OCI-LY7 (cell line): ENCODE measurements at regions not wholly inside any gene's neighbourhood (a gene's known extent, or its start where the extent isn't known, plus 50 kb on each side); places are given as distances from the start of the nearest gene placed in this dataset.

Experiments
- BruUV-seq: library from RNA; stranded (reverse); fragments of 400-500 nt; replicated peaks from 2 replicates; lab custom pipeline; 2021; lab: Mats Ljungman, UMichigan
- CTCF ChIA-PET: fragments of 300-600 bp; sonication (Branson Sonifier 250); formaldehyde crosslinking; loops from one replicate; lab custom pipeline; 2022; ENCODE audit warnings: antibody characterized with exemption; ENCODE audit not compliant: unreplicated experiment; lab: Charles Lee
- POLR2A ChIA-PET: fragments of 300-600 bp; sonication (Branson Sonifier 250); formaldehyde crosslinking; loops from one replicate; lab custom pipeline; 2022; ENCODE audit warnings: antibody characterized with exemption; lab: Charles Lee
- DNase-seq: peaks from one replicate; pipeline ENCODE4 v3.0.0-alpha.2; 2015; ENCODE audit warnings: low spot score
- H2AFZ ChIP-seq: fragments of 200-600 bp; sonication (generic), shearing (Covaris generic); 2 replicates; pipeline ENCODE4 v1.6.1; 2014; ENCODE audit warnings: mild to moderate bottlenecking, antibody characterized with exemption, low read length, moderate library complexity
- H3K27ac ChIP-seq: fragments of 200-600 bp; sonication (generic); 2 replicates; pipeline ENCODE4 v1.5.1; 2014; ENCODE audit warnings: mixed run types, low read depth, mild to moderate bottlenecking, moderate library complexity, low read length, inconsistent platforms; ENCODE audit not compliant: poor library complexity, severe bottlenecking
- H3K36me3 ChIP-seq: fragments of 200-600 bp; sonication (generic); 2 replicates; pipeline ENCODE4 v1.6.1; 2014; ENCODE audit warnings: mild to moderate bottlenecking, antibody characterized with exemption, low read length, moderate library complexity, mixed read lengths; ENCODE audit not compliant: insufficient read depth
- H3K4me1 ChIP-seq: fragments of 200-600 bp; sonication (generic); 2 replicates; pipeline ENCODE4 v1.5.1; 2014; ENCODE audit warnings: mild to moderate bottlenecking, low read length; ENCODE audit not compliant: insufficient read depth, poor library complexity, severe bottlenecking
- H3K4me2 ChIP-seq: fragments of 200-600 bp; sonication (generic); 2 replicates; pipeline ENCODE4 v1.6.1; 2014; ENCODE audit warnings: mild to moderate bottlenecking, low read length
- H3K4me3 ChIP-seq: fragments of 200-600 bp; sonication (generic); 2 replicates; pipeline ENCODE4 v1.5.1; 2014; ENCODE audit warnings: mild to moderate bottlenecking, low read depth, low read length; ENCODE audit not compliant: poor library complexity, severe bottlenecking
- H3K79me2 ChIP-seq: fragments of 200-600 bp; sonication (generic); 2 replicates; pipeline ENCODE4 v1.6.1; 2016; ENCODE audit warnings: low read depth, mild to moderate bottlenecking, low read length, moderate library complexity, mixed read lengths; ENCODE audit not compliant: insufficient read depth
- H3K9me2 ChIP-seq: fragments of 200-600 bp; sonication (generic); 2 replicates; pipeline ENCODE4 v1.6.1; 2016; ENCODE audit warnings: mild to moderate bottlenecking, low read length, mixed read lengths; ENCODE audit not compliant: insufficient read depth
- H3K9me3 ChIP-seq: fragments of 200-600 bp; sonication (generic); 2 replicates; pipeline ENCODE4 v1.6.1; 2014; ENCODE audit warnings: mild to moderate bottlenecking, mixed run types, low read length, mixed read lengths
- H4K20me1 ChIP-seq: fragments of 200-600 bp; sonication (generic); 2 replicates; pipeline ENCODE4 v1.6.1; 2014; ENCODE audit warnings: mild to moderate bottlenecking, antibody characterized with exemption, low read length, moderate library complexity, mixed read lengths; ENCODE audit not compliant: insufficient read depth
- CTCF ChIP-seq: fragments of 200-600 bp; sonication (generic); conservative IDR thresholded peaks from 2 replicates; pipeline ENCODE4 v1.5.1; 2014; ENCODE audit warnings: mild to moderate bottlenecking, antibody characterized with exemption, low read length, moderate library complexity, mixed read lengths
- EZH2phosphoT487 ChIP-seq: fragments of 200-600 bp; sonication (generic); IDR thresholded peaks from 2 replicates; pipeline ENCODE4 v1.6.1; 2018; ENCODE audit warnings: low read depth, borderline replicate concordance, mild to moderate bottlenecking, mixed run types, antibody characterized with exemption, low read length, moderate library complexity, mixed read lengths
- intact Hi-C: fragments of 100-400 bp; cut with micrococcal nuclease; formaldehyde crosslinking; loops from one replicate; pipeline ENCODE4 v1.10.0; 2022; ENCODE audit not compliant: unreplicated experiment

GRCh38 chr16:85376292-85377095 lies 236.6 kb upstream of the GSE1 start:
- Histone ChIP-seq H3K4me1 (no peaks in the 10 kb centered on the region), H3K79me2 (no peaks in the 10 kb centered on the region), H4K20me1 (no peaks in the 10 kb centered on the region), H2AFZ (no peak overlapping the region), H3K9me2 (no peaks in the 10 kb centered on the region), H3K4me3 (no peak overlapping the region), H3K27ac (no peak overlapping the region), H3K9me3 (no peaks in the 10 kb centered on the region), H3K4me2 (no peak overlapping the region), H3K36me3 (no peaks in the 10 kb centered on the region)
- TF ChIP-seq CTCF (no peak), EZH2phosphoT487 (no peak)
- no peak for DNase-seq
- intact Hi-C loops: no loop called here
- BruUV-seq: no TSS peak
- CTCF ChIA-PET: no interaction called here
- POLR2A ChIA-PET: no interaction called here

GRCh38 chr16:85377388-85378144 lies 235.6 kb upstream of the GSE1 start:
- Histone ChIP-seq H3K79me2 (no peaks in the 10 kb centered on the region), H3K4me3 (no peak overlapping the region), H3K9me3 (no peaks in the 10 kb centered on the region), H4K20me1 (no peaks in the 10 kb centered on the region), H3K9me2 (no peaks in the 10 kb centered on the region), H2AFZ (no peak overlapping the region), H3K4me2 (no peak overlapping the region), H3K36me3 (no peaks in the 10 kb centered on the region), H3K4me1 (no peaks in the 10 kb centered on the region), H3K27ac (no peak overlapping the region)
- POLR2A ChIA-PET: no interaction called here
- intact Hi-C loops: no loop called here
- DNase-seq: no peak
- BruUV-seq: no TSS peak
- TF ChIP-seq CTCF (no peak), EZH2phosphoT487 (no peak)
- CTCF ChIA-PET: no interaction called here
